Spleen (tissue), 7 donors: ENCODE measurements at regions not wholly inside any gene's neighbourhood (a gene's known extent, or its start where the extent isn't known, plus 50 kb on each side); places are given as distances from the start of the nearest gene placed in this dataset.

Source experiments
- POLR2A ChIP-seq, 3 donors: fragments of 450-650 bp; IDR thresholded peaks; one replicate each; pipeline ENCODE4 v1.5.1; 2017; ENCODE audit warnings: antibody characterized with exemption in 3 of 3, mild to moderate bottlenecking in 1 of 3
- TF ChIP-seq, protein P1 (sequence below), 11 experiments: fragments of 200-600 bp in 7 of 11; fragments of 450-650 bp in 4 of 11; sonication (generic) in 4 of 11; IDR thresholded peaks in 8 of 11; conservative IDR thresholded peaks in 3 of 11; 1 replicate in 7 of 11; 2 replicates in 4 of 11; pipeline versions ENCODE4 v1.4.0 to v1.8.0; 2016 to 2021; ENCODE audit warnings: antibody characterized with exemption in 11 of 11, inconsistent platforms in 4 of 11, mild to moderate bottlenecking in 1 of 11
- donor health status: DM: no; HTN: no; CAD: no; lungs with moderate emphysema.
- donor health status: DM: no; HTN: no; CAD: no.
- donor health status: DM: no; HTN: no; CAD: no.

DNA sequence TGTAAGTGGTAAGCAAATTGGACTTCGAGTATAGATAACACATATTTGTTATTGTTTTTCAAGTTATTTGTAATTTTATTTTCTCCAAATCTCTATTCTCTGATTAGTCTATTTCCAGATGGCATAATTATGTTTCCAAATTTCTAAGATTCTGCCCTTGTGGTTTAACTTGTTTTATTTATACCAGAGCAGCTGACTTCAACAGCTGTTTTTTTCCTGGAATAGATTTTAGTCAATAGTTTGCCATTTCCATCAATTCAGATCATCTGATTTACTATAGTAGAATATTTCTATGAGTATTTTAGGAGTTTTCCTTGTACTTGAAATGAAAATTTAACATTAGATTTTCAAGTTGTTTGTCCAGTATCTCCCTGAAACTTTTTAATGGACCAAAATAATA is 848.7 kb upstream of the MIR17HG start:
- TF ChIP-seq, protein P1, sequence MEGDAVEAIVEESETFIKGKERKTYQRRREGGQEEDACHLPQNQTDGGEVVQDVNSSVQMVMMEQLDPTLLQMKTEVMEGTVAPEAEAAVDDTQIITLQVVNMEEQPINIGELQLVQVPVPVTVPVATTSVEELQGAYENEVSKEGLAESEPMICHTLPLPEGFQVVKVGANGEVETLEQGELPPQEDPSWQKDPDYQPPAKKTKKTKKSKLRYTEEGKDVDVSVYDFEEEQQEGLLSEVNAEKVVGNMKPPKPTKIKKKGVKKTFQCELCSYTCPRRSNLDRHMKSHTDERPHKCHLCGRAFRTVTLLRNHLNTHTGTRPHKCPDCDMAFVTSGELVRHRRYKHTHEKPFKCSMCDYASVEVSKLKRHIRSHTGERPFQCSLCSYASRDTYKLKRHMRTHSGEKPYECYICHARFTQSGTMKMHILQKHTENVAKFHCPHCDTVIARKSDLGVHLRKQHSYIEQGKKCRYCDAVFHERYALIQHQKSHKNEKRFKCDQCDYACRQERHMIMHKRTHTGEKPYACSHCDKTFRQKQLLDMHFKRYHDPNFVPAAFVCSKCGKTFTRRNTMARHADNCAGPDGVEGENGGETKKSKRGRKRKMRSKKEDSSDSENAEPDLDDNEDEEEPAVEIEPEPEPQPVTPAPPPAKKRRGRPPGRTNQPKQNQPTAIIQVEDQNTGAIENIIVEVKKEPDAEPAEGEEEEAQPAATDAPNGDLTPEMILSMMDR (IDR thresholded peaks at IDR 0.05 in 8 of 11, conservative IDR thresholded peaks at IDR 0.05 in 3 of 11), result no peak
- no peak for TF ChIP-seq POLR2A (IDR thresholded peaks at IDR 0.05)
